NCI-H2196 (cell line): ENCODE measurements at regions not wholly inside any gene's neighbourhood (a gene's known extent, or its start where the extent isn't known, plus 50 kb on each side); places are given as distances from the start of the nearest gene placed in this dataset.
"Not testable (repeated sequence)": the region's sequence is repeated elsewhere in the genome, so short reads cannot be mapped to it uniquely, and the experiment has no call there.

Experiments used
- DNase-seq: peaks from one replicate; lab custom pipeline; 2025; ENCODE audit not compliant: unreplicated experiment; lab: John Stamatoyannopoulos, UW

DNA sequence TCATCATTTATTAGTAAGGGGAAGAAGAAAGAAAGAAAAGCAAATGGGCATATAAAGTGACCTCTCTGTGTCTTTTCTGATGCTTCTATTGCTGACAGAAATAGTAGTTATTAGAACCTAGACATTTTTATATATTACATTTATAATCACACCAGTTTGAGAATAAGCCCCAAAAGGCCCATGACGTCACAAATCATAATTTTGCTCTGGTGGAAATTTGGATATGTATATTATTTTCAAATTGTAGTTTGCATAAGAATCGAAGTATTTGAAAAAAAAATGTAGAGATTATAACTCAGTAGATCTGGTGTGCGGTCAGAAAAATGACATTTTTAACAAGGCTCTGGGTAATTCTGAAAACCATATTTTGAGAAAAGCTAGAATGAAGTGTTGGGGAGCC lies 101.2 kb upstream of the STEAP1 start:
- DNase-seq: no peak

DNA sequence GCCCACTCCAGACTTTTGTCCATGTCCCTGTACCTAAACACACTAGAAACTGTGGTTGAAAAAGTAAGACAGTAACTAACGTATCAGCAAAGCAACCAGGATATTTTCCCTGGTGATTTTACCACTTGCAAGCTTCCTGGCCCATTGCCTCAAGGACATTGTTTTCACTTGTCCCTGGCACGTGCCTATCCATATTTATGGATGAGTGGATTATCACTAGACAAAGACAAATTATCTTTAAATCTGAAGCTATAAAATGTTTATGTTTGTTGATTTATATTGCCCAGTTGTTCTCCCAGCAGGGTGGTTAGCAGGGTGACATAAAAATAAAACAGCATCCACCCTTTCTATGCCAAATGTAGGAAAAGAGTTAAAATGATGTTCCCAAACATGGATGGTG lies 93.2 kb upstream of the STEAP1 start:
- no peak for DNase-seq

DNA sequence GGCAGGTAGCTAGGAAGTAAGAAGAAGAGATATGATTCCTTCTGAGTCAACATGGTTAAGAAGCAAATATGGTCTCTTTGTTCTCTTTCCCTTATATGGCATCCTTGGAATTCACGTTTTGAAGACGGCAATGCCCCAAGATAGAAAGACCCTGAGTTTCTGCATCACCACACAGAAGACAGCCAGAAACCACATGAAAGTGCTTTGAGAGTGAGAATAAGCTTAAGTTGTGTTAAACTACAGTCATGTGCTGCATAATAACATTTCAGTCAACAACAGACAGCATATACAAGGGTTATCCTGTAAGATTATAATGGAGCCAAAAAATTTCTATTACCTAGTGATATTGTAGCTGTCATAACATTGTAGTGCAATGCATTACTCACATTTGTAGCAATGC lies 89.9 kb upstream of the STEAP1 start:
- no peak for DNase-seq

DNA sequence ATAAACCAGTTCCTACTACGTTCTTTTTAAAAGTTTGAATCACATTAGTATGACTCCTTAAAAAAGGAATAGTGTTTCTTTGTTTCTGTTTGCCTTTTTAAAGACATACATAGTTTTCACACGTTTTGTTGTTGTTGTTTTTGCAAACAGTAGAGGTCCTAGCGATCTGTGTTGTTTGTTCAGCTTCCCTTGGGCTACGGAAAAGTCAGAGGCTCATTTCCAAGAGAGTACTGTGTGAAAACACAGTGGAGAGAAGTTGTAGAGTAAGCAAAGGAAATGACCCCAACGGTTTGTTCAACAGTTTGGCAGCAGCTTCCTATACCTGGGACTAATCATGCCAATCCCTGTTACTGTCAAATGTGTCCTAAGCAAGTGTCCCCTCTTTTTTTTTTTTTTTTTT lies 87.1 kb upstream of the STEAP1 start:
- DNase-seq: no peak

DNA sequence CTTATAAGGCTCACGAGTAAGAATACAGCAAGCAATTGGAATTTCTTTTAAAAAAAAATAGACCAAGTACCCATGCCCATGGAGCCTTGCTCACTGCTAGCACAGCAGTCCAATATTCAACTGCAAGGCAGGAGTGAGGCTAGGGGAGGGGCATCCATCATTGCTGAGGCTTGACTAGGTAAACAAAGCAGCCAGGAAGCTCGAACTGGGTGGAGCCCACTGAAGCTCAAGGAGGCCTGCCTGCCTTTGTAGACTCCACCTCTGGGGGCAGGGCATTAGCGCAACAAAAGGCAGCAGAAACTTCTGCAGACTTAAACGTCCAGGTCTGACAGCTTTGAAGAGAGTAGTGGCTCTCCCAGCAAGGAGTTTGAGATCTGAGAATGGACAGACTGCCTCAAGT lies 84.0 kb upstream of the STEAP1 start:
- DNase-seq: not testable (repeated sequence)

DNA sequence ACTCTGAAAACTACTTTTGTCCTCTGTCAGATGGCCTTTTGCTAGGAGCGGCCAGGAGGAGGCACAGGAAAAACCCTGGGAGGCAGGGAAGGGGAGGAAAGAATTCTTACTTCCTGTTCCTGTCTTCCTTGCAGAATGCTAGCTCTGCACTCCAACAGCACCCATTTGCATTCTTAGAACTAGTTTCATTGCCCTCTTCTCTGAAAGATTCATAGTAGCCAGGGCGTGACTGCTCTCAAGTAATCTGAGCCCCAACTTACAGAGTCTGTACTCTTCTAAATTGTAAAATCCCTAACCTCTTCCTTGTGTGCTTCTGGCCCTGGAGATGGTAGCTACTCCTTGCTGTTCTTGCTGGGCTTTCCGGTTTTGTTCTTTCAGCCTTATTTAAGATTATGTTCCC lies 75.3 kb upstream of the STEAP1 start:
- no peak for DNase-seq

DNA sequence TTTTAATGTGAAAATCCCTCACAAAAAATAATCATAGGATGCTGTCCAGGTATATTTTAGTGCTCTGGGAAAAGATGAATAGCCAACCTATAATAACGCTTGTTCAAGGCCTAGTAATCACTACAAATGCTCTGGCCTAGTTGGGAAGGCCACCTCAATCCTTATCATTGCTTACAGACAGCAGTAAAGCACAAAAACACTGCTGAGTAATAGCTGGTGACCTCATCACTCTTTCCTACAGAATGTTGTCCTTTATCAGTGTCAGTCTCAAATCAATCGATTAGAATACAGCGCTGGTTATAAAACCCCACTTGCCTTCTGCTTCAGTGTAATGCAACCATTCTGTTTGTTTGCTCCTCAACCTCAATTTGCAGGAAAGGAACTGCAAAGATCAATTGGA lies 72.6 kb upstream of the STEAP1 start:
- no peak for DNase-seq

DNA sequence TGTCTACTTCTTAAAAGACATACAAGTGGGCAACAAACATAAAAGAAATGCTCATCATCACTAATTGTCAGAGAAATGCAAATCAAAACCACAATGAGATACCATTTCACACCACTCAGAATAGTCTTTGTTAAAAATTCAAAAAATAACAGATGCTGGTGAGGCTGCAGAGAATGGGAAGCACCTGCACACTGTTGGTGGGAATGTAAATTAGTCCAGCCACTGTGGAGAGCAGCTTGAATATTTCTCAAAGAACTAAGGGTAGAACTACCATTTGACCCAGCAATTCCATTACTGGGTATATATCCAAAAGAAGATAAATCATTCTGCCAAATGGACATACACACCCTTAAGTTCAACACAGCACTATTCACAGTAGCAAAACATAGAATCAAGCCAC lies 61.8 kb upstream of the STEAP1 start:
- DNase-seq: no peak

DNA sequence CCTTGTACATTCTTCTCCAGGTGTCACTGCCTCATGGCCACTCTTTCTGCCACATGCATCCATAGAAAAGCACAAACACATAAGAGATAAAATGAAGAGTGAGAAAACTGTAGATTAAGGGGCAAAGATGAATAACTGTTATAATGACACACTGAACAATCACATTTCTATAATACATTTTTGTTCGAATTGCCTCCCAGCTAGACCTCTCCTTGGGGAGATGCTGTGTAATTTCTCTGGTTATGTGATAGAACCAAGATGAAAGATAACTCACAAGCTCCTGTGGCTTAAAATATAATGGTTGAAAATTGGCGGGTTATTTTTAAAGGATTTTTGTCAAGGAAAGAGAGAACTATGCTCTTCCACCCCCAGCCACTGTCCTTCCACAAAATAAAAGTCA lies 60.2 kb upstream of the STEAP1 start:
- DNase-seq: no peak
